ENCODE measurements at regions not wholly inside any gene's neighbourhood (a gene's known extent, or its start where the extent isn't known, plus 50 kb on each side); places are given as distances from the start of the nearest gene placed in this dataset.
"Not testable (repeated sequence)": the region's sequence is repeated elsewhere in the genome, so short reads cannot be mapped to it uniquely, and the experiment has no call there.

- DNase-seq (ENCODE audit: extremely low spot score), result peak; percentile 59
These were observed 55.1 kb downstream of the ID4 start for GRCh38 chr6:19892260-19892659.

GRCh38 chr6:19895866-19896692, 58.9 kb downstream of the ID4 start:
- H3K36me3 ChIP-seq (ENCODE audit: insufficient read depth), result no peaks in the 10 kb centered on the region
- DNase-seq (ENCODE audit: extremely low spot score), result no peak
- no peak overlapping the region for H3K4me3 ChIP-seq (ENCODE audit: low read depth, low read length)
- H3K4me1 ChIP-seq (ENCODE audit: insufficient read depth), result no peaks in the 10 kb centered on the region
- no peak overlapping the region for H3K27ac ChIP-seq (ENCODE audit: low read depth)
- WGBS, result 82% methylated on average over 9 of the region's 9 CpGs

More at GRCh38 chr6:19892260-19892659, 55.1 kb downstream of the ID4 start:
- no peaks in the 10 kb centered on the region for H3K36me3 ChIP-seq (ENCODE audit: insufficient read depth)
- H3K4me3 ChIP-seq (ENCODE audit: low read depth, low read length), result no peak overlapping the region
- WGBS, result 72% methylated on average over 9 of the region's 9 CpGs
- H3K27ac ChIP-seq (ENCODE audit: low read depth), result no peak overlapping the region
- no peaks in the 10 kb centered on the region for H3K4me1 ChIP-seq (ENCODE audit: insufficient read depth)

- Histone ChIP-seq H3K36me3 (ENCODE audit: insufficient read depth) (no peaks in the 10 kb centered on the region), H3K27ac (ENCODE audit: low read depth) (no peak overlapping the region), H3K4me1 (ENCODE audit: insufficient read depth) (no peaks in the 10 kb centered on the region), H3K4me3 (ENCODE audit: low read depth, low read length) (no peak overlapping the region)
- WGBS, result 77% methylated on average over 2 of the region's 2 CpGs
- DNase-seq (ENCODE audit: extremely low spot score), result no peak
These were observed 59.5 kb downstream of the ID4 start for GRCh38 chr6:19896693-19897010.

- Histone ChIP-seq H3K27ac (ENCODE audit: low read depth) (no peak overlapping the region), H3K36me3 (ENCODE audit: insufficient read depth) (no peaks in the 10 kb centered on the region), H3K4me3 (ENCODE audit: low read depth, low read length) (no peak overlapping the region), H3K4me1 (ENCODE audit: insufficient read depth) (no peaks in the 10 kb centered on the region)
- DNase-seq (ENCODE audit: extremely low spot score), result no peak
- 61% methylated on average over 4 of the region's 4 CpGs for WGBS
These were observed 61.1 kb downstream of the ID4 start for GRCh38 chr6:19898141-19898740.

- Histone ChIP-seq H3K36me3 (ENCODE audit: insufficient read depth) (no peaks in the 10 kb centered on the region), H3K27ac (ENCODE audit: low read depth) (no peak overlapping the region), H3K4me3 (ENCODE audit: low read depth, low read length) (no peak overlapping the region), H3K4me1 (ENCODE audit: insufficient read depth) (no peaks in the 10 kb centered on the region)
- WGBS, result 88% methylated on average over 4 of the region's 4 CpGs
- no peak for DNase-seq (ENCODE audit: extremely low spot score)
These were observed 65.0 kb downstream of the ID4 start for GRCh38 chr6:19902201-19902600.

- DNase-seq (ENCODE audit: extremely low spot score); H3K4me1 ChIP-seq (ENCODE audit: insufficient read depth); H3K36me3 ChIP-seq (ENCODE audit: insufficient read depth); H3K4me3 ChIP-seq (ENCODE audit: low read depth, low read length); H3K27ac ChIP-seq (ENCODE audit: low read depth): not testable (repeated sequence)
- WGBS, result 77% methylated on average over 6 of the region's 6 CpGs
These were observed 67.2 kb downstream of the ID4 start for GRCh38 chr6:19904408-19904807.

- DNase-seq (ENCODE audit: extremely low spot score), result no peak
- Histone ChIP-seq H3K4me3 (ENCODE audit: low read depth, low read length) (no peak overlapping the region), H3K27ac (ENCODE audit: low read depth) (no peak overlapping the region), H3K4me1 (ENCODE audit: insufficient read depth) (no peaks in the 10 kb centered on the region), H3K36me3 (ENCODE audit: insufficient read depth) (no peaks in the 10 kb centered on the region)
- 58% methylated on average over 1 of the region's 1 CpG for WGBS
These were observed 68.4 kb downstream of the ID4 start for GRCh38 chr6:19905584-19905983.

GRCh38 chr6:19906171-19906570, 69.0 kb downstream of the ID4 start:
- Histone ChIP-seq H3K27ac (ENCODE audit: low read depth) (no peak overlapping the region), H3K36me3 (ENCODE audit: insufficient read depth) (no peaks in the 10 kb centered on the region), H3K4me1 (ENCODE audit: insufficient read depth) (no peaks in the 10 kb centered on the region), H3K4me3 (ENCODE audit: low read depth, low read length) (no peak overlapping the region)
- WGBS, result 57% methylated on average over 3 of the region's 3 CpGs
- peak; percentile 23 for DNase-seq (ENCODE audit: extremely low spot score)

GRCh38 chr6:19911223-19911622, 74.1 kb downstream of the ID4 start:
- Histone ChIP-seq H3K4me3 (ENCODE audit: low read depth, low read length) (no peak overlapping the region), H3K4me1 (ENCODE audit: insufficient read depth) (no peaks in the 10 kb centered on the region), H3K27ac (ENCODE audit: low read depth) (no peak overlapping the region), H3K36me3 (ENCODE audit: insufficient read depth) (no peaks in the 10 kb centered on the region)
- WGBS, result 77% methylated on average over 3 of the region's 3 CpGs
- DNase-seq (ENCODE audit: extremely low spot score), result no peak

GRCh38 chr6:19918436-19918835, 81.3 kb downstream of the ID4 start:
- Histone ChIP-seq H3K4me1 (ENCODE audit: insufficient read depth) (no peaks in the 10 kb centered on the region), H3K27ac (ENCODE audit: low read depth) (no peak overlapping the region), H3K36me3 (ENCODE audit: insufficient read depth) (no peaks in the 10 kb centered on the region), H3K4me3 (ENCODE audit: low read depth, low read length) (no peak overlapping the region)
- WGBS, result 98% methylated on average over 1 of the region's 1 CpG
- DNase-seq (ENCODE audit: extremely low spot score), result no peak

GRCh38 chr6:19921786-19922185, 84.6 kb downstream of the ID4 start:
- Histone ChIP-seq H3K4me3 (ENCODE audit: low read depth, low read length) (no peak overlapping the region), H3K27ac (ENCODE audit: low read depth) (no peak overlapping the region), H3K36me3 (ENCODE audit: insufficient read depth) (no peaks in the 10 kb centered on the region), H3K4me1 (ENCODE audit: insufficient read depth) (no peaks in the 10 kb centered on the region)
- 35% methylated on average over 9 of the region's 9 CpGs for WGBS
- DNase-seq (ENCODE audit: extremely low spot score), result no peak

GRCh38 chr6:19925533-19925932, 88.4 kb downstream of the ID4 start:
- no peak overlapping the region for H3K4me3 ChIP-seq (ENCODE audit: low read depth, low read length)
- H3K36me3 ChIP-seq (ENCODE audit: insufficient read depth), result no peaks in the 10 kb centered on the region
- H3K27ac ChIP-seq (ENCODE audit: low read depth), result no peak overlapping the region
- 93% methylated on average over 1 of the region's 1 CpG for WGBS
- DNase-seq (ENCODE audit: extremely low spot score), result no peak
- H3K4me1 ChIP-seq (ENCODE audit: insufficient read depth), result no peaks in the 10 kb centered on the region

GRCh38 chr6:19928461-19928860, 91.3 kb downstream of the ID4 start:
- 86% methylated on average over 2 of the region's 2 CpGs for WGBS
- no peaks in the 10 kb centered on the region for H3K36me3 ChIP-seq (ENCODE audit: insufficient read depth)
- H3K27ac ChIP-seq (ENCODE audit: low read depth), result no peak overlapping the region
- H3K4me1 ChIP-seq (ENCODE audit: insufficient read depth), result no peaks in the 10 kb centered on the region
- no peak for DNase-seq (ENCODE audit: extremely low spot score)
- H3K4me3 ChIP-seq (ENCODE audit: low read depth, low read length), result no peak overlapping the region

- no peak for DNase-seq (ENCODE audit: extremely low spot score)
- Histone ChIP-seq H3K4me3 (ENCODE audit: low read depth, low read length) (no peak overlapping the region), H3K27ac (ENCODE audit: low read depth) (no peak overlapping the region), H3K4me1 (ENCODE audit: insufficient read depth) (no peaks in the 10 kb centered on the region), H3K36me3 (ENCODE audit: insufficient read depth) (no peaks in the 10 kb centered on the region)
- 56% methylated on average over 1 of the region's 1 CpG for WGBS
These were observed 92.1 kb downstream of the ID4 start for GRCh38 chr6:19929312-19929711.

Data from urinary bladder (tissue), 3 donors.